ENCODE measurements at regions not wholly inside any gene's neighbourhood (a gene's known extent, or its start where the extent isn't known, plus 50 kb on each side); places are given as distances from the start of the nearest gene placed in this dataset.
"Not testable (repeated sequence)": the region's sequence is repeated elsewhere in the genome, so short reads cannot be mapped to it uniquely, and the experiment has no call there.

- no peak for DNase-seq
Measured at GRCh38 chr4:114310296-114310925, 288.2 kb upstream of the UGT8 start.

- no peak for DNase-seq
Measured at GRCh38 chr4:114311787-114312186, 286.8 kb upstream of the UGT8 start.

- peak; percentile 8 for DNase-seq
Measured at GRCh38 chr4:114312338-114312737, 286.3 kb upstream of the UGT8 start.

DNA sequence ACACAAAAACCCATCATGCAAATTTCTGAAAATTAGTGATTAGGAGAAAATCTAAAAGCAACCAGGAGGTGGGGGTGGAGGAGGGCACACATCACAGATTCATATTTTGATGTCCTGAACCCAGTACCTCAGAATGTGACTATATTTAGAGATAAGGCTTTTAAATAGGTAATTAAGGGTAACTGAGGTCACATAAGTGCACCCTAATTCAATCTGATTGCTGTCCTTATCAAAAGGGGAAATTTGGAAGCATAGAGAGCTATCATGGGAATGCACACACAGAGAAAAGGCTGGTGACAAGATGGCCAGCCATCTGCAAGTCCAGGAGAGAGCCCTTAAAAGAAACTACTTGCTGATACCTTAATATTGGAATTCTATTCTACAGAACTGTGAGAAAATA lies 281.8 kb upstream of the UGT8 start:
- DNase-seq, result no peak

DNA sequence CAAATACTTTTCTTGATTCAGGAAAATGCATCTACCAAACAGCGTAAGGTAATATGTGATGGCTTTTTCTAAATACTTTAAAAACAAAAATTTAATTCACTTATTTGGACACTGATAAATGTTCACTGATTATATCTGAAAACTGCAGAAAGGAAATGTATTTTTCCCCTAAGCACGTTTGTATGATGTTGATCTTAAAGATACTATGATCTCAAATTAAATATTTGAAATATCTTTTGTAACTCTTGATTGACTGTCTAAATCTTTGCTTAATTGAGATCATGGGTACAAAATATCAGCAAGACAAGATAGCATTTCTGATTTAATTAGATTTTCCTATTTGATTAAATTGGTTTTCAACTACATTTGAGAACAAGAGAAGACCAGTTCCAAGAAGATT lies 281.0 kb upstream of the UGT8 start:
- DNase-seq, result no peak

GRCh38 chr4:114318309-114318708 lies 280.3 kb upstream of the UGT8 start:
- no peak for DNase-seq

- DNase-seq, result no peak
Measured at GRCh38 chr4:114320126-114320525, 278.5 kb upstream of the UGT8 start.

GRCh38 chr4:114321366-114321765 lies 277.2 kb upstream of the UGT8 start:
- no peak for DNase-seq

GRCh38 chr4:114323841-114324240 lies 274.8 kb upstream of the UGT8 start:
- no peak for DNase-seq

- DNase-seq, result no peak
Measured at GRCh38 chr4:114326358-114326757, 272.2 kb upstream of the UGT8 start.

DNA sequence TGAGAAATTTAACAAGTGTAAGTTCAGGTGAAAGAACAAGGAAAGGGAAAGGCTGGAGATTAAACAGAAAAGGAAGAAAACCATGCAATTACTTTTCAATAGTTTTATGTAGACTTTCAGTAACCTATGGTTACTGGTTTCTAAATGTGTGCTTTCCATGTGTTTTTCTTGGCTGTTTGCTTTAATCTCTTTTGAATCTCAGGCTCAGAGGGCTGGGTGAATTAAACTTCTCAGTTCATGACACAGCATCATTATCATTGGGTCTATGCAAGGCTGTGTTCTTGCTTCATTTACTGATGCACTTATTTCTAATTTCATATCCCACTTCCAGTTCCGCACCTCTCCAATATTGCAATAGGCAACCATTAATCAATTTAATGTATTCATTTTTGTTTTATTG lies 266.5 kb upstream of the UGT8 start:
- DNase-seq, result no peak

DNA sequence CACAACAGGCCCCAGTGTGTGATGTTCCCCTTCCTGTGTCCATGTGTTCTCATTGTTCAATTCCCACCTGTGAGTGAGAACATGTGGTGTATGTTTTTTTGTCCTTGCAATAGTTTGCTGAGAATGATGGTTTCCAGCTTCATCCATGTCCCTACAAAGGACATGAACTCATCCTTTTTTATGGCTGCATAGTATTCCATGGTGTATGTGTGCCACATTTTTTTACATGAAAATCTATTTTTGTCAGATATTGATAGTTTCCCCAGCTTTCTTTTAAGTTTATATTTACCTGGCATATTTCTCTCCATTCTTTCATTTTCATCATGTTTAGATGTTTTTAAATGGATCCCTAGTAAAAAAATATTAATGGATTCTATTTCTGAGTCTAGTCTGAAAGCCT lies 264.2 kb upstream of the UGT8 start:
- not testable (repeated sequence) for DNase-seq

DNA sequence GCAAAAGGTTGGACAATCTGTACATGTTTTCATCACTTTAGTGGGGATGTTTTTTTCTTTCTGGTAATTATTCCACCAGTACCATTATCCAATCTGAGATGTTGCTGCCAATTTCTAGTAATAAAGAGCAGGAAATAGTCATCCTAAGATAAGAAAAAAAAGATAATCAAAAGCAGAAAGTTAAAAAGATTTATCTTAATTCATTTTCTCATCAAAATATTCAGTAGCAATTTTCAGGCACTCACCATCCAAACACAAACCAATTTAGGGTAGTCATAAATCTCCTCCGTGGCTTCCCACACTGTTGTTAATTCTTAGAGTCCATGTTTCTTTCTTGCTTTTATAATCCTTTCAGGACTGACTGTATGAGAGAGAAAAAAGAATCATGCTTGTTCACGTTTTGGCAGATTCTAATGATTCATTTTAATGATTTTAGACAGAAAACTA lies 263.7 kb upstream of the UGT8 start:
- DNase-seq, result no peak

DNA sequence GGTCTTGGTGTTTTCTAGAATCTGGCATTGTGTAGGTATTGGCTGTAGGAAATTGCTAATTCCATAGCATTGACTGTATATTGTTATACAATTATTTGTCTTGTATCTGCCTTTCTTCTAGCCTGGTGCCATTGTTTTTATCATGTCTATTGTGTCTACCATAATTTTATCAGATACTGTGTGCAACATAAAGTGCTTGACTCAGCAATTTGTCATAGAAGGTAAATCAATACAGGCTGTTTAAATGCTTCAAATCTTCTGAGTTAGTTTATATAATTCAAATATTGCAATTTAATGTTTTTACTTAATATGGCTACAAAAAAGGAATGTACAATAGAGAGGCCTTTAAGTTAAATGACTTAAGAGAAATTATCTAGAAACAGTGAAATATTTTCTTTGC lies 263.3 kb upstream of the UGT8 start:
- no peak for DNase-seq

- no peak for DNase-seq
Measured at GRCh38 chr4:114343015-114343414, 255.6 kb upstream of the UGT8 start.

DNA sequence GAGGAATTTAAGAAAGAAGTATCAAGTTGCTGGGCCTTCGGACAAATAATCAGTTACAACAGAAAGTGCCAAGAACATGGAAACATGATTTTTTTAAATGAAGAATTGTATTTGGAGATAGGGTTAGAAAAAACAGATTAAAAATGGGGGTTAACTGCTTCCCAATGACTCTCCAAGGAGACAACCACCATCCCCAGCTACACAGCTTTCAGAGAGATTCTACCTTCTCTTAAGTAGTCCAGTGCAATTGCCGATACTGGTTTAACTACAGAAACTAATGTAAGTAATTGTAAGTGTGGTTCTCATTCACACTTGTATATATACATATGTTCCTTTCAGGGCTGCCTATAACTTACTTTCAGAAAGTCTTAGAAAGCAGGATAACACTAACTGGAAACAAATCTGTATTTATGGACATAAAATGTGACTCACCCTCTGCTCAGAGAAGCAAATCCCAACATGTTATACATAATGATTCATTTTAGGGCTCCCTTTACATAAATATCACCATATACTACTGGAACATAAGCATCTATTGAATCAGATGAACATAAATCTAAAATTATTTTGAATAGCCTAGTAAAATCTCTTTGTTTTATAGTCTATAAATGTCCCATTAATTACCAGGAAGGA lies 248.9 kb upstream of the UGT8 start:
- DNase-seq, result no peak

DNA sequence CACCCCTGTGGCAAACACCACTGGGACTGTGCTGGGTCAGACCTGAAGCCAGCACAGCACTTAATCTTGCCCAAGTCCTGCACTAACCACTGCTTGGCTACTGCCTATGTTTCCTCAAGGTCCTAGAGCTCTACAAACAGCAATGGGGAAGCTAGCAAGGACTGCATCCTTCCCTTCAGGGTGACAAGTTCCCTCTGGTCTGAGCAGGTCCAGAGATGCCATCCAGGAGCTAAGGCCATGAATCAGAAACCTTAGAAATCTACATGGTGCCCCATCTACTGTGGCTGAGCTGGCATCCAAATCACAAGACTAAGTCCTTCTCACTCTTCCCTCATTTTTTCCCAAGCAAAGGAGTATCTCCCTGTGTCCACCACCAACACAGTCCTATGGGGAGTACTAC lies 239.7 kb upstream of the UGT8 start:
- no peak for DNase-seq

DNA sequence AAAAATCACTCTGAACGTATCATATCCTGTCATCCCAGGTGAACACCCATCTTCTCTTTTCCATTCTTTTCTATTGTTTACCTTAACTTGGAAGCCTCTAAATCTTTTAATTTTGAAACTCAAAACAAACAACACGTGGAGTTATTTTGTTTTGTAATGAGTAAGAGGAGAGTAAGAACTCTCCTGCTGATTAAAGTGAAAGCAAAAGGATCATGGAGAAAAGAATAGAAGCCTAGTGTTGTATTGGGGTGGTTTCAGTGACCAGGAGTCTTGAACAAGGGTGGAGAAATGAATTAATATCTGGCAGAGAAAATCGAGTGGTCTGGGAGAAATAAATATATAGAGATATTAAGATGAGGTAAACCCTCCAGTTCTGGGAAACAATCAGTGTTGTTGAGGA lies 237.4 kb upstream of the UGT8 start:
- no peak for DNase-seq

DNA sequence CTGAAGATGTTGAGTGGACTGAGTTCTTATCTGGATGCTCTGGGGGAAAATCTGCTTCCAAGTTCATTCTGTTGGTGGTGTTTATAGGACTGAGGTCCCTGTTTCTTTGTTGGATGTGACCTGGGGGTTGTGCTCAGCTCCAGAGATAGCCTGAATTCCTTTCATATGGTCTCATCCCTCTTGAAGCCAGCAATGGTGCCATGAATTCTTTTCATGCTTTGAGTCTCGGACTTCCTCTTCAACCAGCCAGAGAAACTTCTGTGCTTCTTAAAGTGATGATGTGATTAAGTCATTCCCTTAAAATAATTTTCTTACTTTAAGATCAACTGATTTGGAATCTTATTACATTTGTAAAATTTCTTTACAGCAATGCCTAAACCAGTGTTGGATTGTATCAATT lies 233.8 kb upstream of the UGT8 start:
- no peak for DNase-seq

DNA sequence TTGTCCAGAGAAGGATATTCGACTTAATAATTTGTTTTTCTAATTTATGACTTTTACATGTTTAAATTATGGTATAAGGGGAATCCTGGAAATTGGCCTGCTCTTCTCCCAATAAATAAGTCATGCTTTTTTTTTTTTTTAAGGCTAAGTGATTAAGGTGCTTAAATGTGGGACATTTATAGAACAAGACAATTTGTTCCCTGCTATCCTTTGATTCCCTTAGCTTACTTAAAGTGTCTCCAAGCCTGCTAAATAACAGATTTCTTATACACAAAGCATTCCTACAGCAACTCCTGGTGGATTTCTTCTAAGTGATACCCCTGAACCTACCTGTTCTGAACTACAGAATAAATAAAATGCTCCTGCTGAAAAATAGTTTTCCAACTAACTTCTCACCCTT lies 233.0 kb upstream of the UGT8 start:
- DNase-seq, result no peak

GRCh38 chr4:114366368-114366767 lies 232.2 kb upstream of the UGT8 start:
- DNase-seq, result no peak

- no peak for DNase-seq
Measured at GRCh38 chr4:114368751-114369150, 229.9 kb upstream of the UGT8 start.

DNA sequence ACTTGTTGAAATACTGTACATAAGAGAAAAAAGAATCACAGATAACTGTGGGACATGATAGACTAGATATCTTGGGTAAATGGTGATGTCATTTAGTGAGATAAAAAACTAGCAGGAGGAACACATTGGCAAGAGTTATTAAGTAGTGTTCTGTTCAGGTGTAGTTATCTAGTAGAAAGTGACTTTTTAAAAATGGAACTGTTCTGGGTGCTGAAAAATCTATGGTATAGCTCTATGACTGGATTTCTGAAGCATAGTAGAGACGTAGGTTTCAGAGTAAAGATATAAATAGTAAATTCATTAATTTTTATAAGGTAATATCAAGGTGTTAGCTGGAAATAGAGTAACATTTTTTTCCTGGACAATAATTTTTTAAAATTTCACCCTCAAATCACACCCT lies 225.1 kb upstream of the UGT8 start:
- no peak for DNase-seq

DNA sequence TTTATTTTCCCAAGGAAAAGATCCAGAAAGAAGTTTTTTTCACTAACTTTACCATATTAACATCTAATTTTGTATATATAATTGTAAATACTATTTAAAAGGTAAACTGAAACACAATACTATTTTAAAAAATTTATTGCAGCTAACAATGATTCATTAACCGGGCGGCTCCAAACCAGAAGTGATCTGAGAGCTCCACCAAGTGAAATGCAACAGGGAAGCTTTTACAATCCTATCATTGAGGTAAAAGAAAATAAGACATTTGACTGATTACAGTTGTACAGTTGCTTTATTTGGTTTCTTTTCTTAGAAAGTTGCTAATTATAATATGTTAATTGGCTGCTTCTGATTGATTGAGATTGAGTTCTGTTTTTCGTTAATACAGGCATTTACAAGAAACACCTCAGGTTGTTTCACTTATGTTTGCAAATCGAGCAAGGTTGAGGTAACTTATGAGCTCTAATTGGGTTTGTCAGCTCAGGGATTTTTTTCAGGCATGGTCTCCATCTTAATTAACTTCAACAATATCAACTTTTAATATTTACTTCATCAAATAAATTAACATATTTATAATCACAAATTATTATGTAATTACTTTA lies 220.2 kb upstream of the UGT8 start:
- DNase-seq, result no peak

DNA sequence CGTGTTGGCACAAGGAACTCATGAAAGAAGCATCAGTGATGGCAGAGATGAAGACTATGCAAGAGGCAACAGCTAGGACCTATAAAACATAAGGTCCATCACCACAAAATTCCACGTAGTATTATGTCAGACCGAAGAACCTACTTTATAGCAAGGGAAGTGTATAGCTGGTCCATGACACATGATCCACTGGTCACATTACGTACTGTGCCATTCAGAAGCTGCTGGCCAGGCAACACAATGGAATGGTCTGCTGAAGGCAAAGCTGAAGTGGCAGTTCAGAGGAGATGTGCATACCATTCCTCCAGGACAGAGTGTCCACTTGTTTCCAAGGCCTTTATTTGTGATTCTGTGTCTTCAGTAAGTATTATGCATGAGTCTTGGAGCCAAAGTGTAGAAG lies 215.5 kb upstream of the UGT8 start:
- DNase-seq, result no peak
